Neural progenitor cell (in vitro differentiated cells): ENCODE measurements at regions not wholly inside any gene's neighbourhood (a gene's known extent, or its start where the extent isn't known, plus 50 kb on each side); places are given as distances from the start of the nearest gene placed in this dataset.
"Not testable (repeated sequence)": the region's sequence is repeated elsewhere in the genome, so short reads cannot be mapped to it uniquely, and the experiment has no call there.

Source experiments
- CTCF ChIP-seq: fragments of 200-600 bp; sonication (generic); IDR thresholded peaks from 2 replicates; pipeline ENCODE4 v1.5.1; 2017; ENCODE audit warnings: antibody characterized with exemption, mild to moderate bottlenecking
- EZH2 ChIP-seq: fragments of 200-600 bp; sonication (generic); IDR thresholded peaks from 2 replicates; pipeline ENCODE4 v1.6.1; 2017; ENCODE audit warnings: antibody characterized with exemption, mild to moderate bottlenecking, moderate library complexity
- EZH2phosphoT487 ChIP-seq: fragments of 200-600 bp; sonication (generic); IDR thresholded peaks from 2 replicates; pipeline ENCODE4 v1.6.1; 2017; ENCODE audit warnings: antibody characterized with exemption

GRCh38 chr4:189654396-189654795, 286.3 kb upstream of the FRG1 start:
- TF ChIP-seq CTCF, EZH2, EZH2phosphoT487: not testable (repeated sequence)
